A673 (cell line): ENCODE measurements at regions not wholly inside any gene's neighbourhood (a gene's known extent, or its start where the extent isn't known, plus 50 kb on each side); places are given as distances from the start of the nearest gene placed in this dataset.
"Not testable (repeated sequence)": the region's sequence is repeated elsewhere in the genome, so short reads cannot be mapped to it uniquely, and the experiment has no call there.

Experiments
- BruUV-seq: library from RNA; stranded (reverse); fragments of 400-500 nt; replicated peaks from 2 replicates; lab custom pipeline; 2021; lab: Mats Ljungman, UMichigan
- CTCF ChIA-PET: fragments of 300-600 bp; sonication (Branson Sonifier 250); formaldehyde crosslinking; loops from one replicate; lab custom pipeline; 2022; ENCODE audit warnings: antibody characterized with exemption; lab: Charles Lee
- POLR2A ChIA-PET: fragments of 300-600 bp; sonication (Branson Sonifier 250); formaldehyde crosslinking; loops from one replicate; lab custom pipeline; 2022; ENCODE audit warnings: antibody characterized with exemption; ENCODE audit not compliant: low non-redundant PET; lab: Charles Lee
- DNase-seq: peaks from one replicate; pipeline ENCODE4 v3.0.0-alpha.2; 2015; ENCODE audit warnings: low spot score
- H3K27ac ChIP-seq: fragments of 200-600 bp; sonication (generic); 2 replicates; pipeline ENCODE4 v1.5.1; 2016; ENCODE audit warnings: mixed run types, low read depth, mild to moderate bottlenecking, mixed read lengths, antibody characterized with exemption, low read length; ENCODE audit not compliant: poor library complexity, severe bottlenecking
- H3K27me3 ChIP-seq: fragments of 200-600 bp; sonication (generic); replicated peaks from 2 replicates; pipeline ENCODE4 v1.6.1; 2017; ENCODE audit warnings: mixed run types, low read depth, mild to moderate bottlenecking, mixed read lengths, antibody characterized with exemption, low read length; ENCODE audit not compliant: insufficient read depth, poor library complexity
- H3K36me3 ChIP-seq: fragments of 200-600 bp; sonication (generic); 2 replicates; pipeline ENCODE4 v1.6.1; 2016; ENCODE audit warnings: mixed run types, mild to moderate bottlenecking, mixed read lengths, antibody characterized with exemption, low read length; ENCODE audit not compliant: insufficient read depth, poor library complexity, severe bottlenecking
- H3K4me1 ChIP-seq: fragments of 200-600 bp; sonication (generic); 2 replicates; pipeline ENCODE4 v1.6.1; 2017; ENCODE audit warnings: mixed run types, mild to moderate bottlenecking, mixed read lengths, antibody characterized with exemption, low read length; ENCODE audit not compliant: insufficient read depth, poor library complexity, severe bottlenecking
- H3K4me3 ChIP-seq: fragments of 200-600 bp; sonication (generic); 2 replicates; pipeline ENCODE4 v1.5.1; 2016; ENCODE audit warnings: low read depth, mixed run types, mild to moderate bottlenecking, mixed read lengths, low read length; ENCODE audit not compliant: poor library complexity, severe bottlenecking
- H3K9me3 ChIP-seq: fragments of 200-600 bp; sonication (generic); 2 replicates; pipeline ENCODE4 v1.6.1; 2016; ENCODE audit warnings: mixed run types, low read depth, mild to moderate bottlenecking, mixed read lengths, antibody characterized with exemption, low read length; ENCODE audit not compliant: poor library complexity, severe bottlenecking
- CTCF ChIP-seq: fragments of 300-800, 200-600 bp; sonication (generic); conservative IDR thresholded peaks from 2 replicates; pipeline ENCODE4 v1.5.1; 2017; ENCODE audit warnings: low read depth, mild to moderate bottlenecking, antibody characterized with exemption, low read length, moderate library complexity, mixed read lengths
- EZH2 ChIP-seq: fragments of 200-600 bp; sonication (generic); IDR thresholded peaks from 2 replicates; pipeline ENCODE4 v1.6.1; 2017; ENCODE audit warnings: borderline replicate concordance, low read depth, mild to moderate bottlenecking, mixed read lengths, antibody characterized with exemption, low read length; ENCODE audit not compliant: poor library complexity, severe bottlenecking
- intact Hi-C: fragments of 100-400 bp; cut with micrococcal nuclease; formaldehyde crosslinking; loops from one replicate; pipeline ENCODE4 v1.10.0; 2022; ENCODE audit not compliant: unreplicated experiment

GRCh38 chr12:88677464-88677863 is 97.2 kb upstream of the KITLG start:
- TF ChIP-seq CTCF (no peak), EZH2 (no peak)
- Histone ChIP-seq H3K9me3 (no peaks in the 10 kb centered on the region), H3K27ac (no peak overlapping the region), H3K4me1 (no peaks in the 10 kb centered on the region), H3K4me3 (no peak overlapping the region), H3K36me3 (no peaks in the 10 kb centered on the region), H3K27me3 (no peaks in the 10 kb centered on the region)
- BruUV-seq, result no TSS peak
- ChIA-PET CTCF (no interaction called here), POLR2A (no interaction called here)
- DNase-seq, result no peak
- intact Hi-C loops, result no loop called here

GRCh38 chr12:88667615-88668014 is 87.3 kb upstream of the KITLG start:
- CTCF ChIA-PET, H3K27me3 ChIP-seq, H3K9me3 ChIP-seq, BruUV-seq, H3K36me3 ChIP-seq, POLR2A ChIA-PET, H3K27ac ChIP-seq, DNase-seq, H3K4me1 ChIP-seq, intact Hi-C loops, H3K4me3 ChIP-seq: not testable (repeated sequence)

GRCh38 chr12:88665071-88665470 is 84.8 kb upstream of the KITLG start:
- intact Hi-C loops, result no loop called here

More at GRCh38 chr12:88665071-88665470, 84.8 kb upstream of the KITLG start:
- ChIA-PET POLR2A (no interaction called here), CTCF (no interaction called here)
- no peaks in the 10 kb centered on the region for H3K4me1 ChIP-seq
- no peaks in the 10 kb centered on the region for H3K27me3 ChIP-seq
- no peak overlapping the region for H3K4me3 ChIP-seq
- H3K9me3 ChIP-seq, result no peaks in the 10 kb centered on the region
- BruUV-seq, result no TSS peak
- no peaks in the 10 kb centered on the region for H3K36me3 ChIP-seq
- TF ChIP-seq CTCF, result no peak
- no peak for TF ChIP-seq EZH2
- no peak overlapping the region for H3K27ac ChIP-seq
- no peak for DNase-seq
